Endothelial cell of umbilical vein (primary cell): ENCODE measurements at regions not wholly inside any gene's neighbourhood (a gene's known extent, or its start where the extent isn't known, plus 50 kb on each side); places are given as distances from the start of the nearest gene placed in this dataset. TPM values are rescaled to one million over a fixed set of nuclear protein-coding genes. Genes with fewer than 3 reads are reported as not detected.

Experiments used
- BruUV-seq: library from RNA; stranded (reverse); fragments of 400-500 nt; replicated peaks from 2 replicates; lab custom pipeline; 2021; lab: Mats Ljungman, UMichigan
- CTCF ChIA-PET: fragments of 300-600, 350-600 bp; sonication (Branson Sonifier 250); formaldehyde crosslinking; loops from one replicate; lab custom pipeline; 2021; ENCODE audit warnings: antibody characterized with exemption, inconsistent platforms; lab: Charles Lee
- POLR2A ChIA-PET: fragments of 300-600, 350-600 bp; sonication (Branson Sonifier 250); formaldehyde crosslinking; loops from one replicate; lab custom pipeline; 2021; ENCODE audit warnings: antibody characterized with exemption, inconsistent platforms; lab: Charles Lee
- DNase-seq: peaks from one replicate; pipeline ENCODE4 v3.0.0-alpha.2; 2011; ENCODE audit warnings: low read depth, low spot score
- FAIRE-seq: peaks from 2 replicates; lab custom pipeline; 2011; peaks lifted over from hg19 to GRCh38; lab: Jason Lieb, UNC
- H2AFZ ChIP-seq: 2 replicates; pipeline ENCODE4 v1.6.0; 2012; ENCODE audit warnings: low read depth, low read length, control low read depth, inconsistent platforms
- H3K27ac ChIP-seq: 2 replicates; pipeline ENCODE4 v1.5.1; 2011; ENCODE audit warnings: low read depth, mild to moderate bottlenecking, control low read depth, low read length, moderate library complexity; ENCODE audit not compliant: insufficient read depth
- H3K27me3 ChIP-seq, 2 experiments: 2 replicates each; pipeline versions ENCODE4 v1.6.0 to v1.6.1; 2011; ENCODE audit warnings: low read length in 2 of 2, mixed read lengths in 1 of 2; ENCODE audit not compliant: control insufficient read depth in 2 of 2, insufficient read depth in 2 of 2
- H3K36me3 ChIP-seq, 2 experiments: 2 replicates in 1 of 2; 3 replicates in 1 of 2; pipeline ENCODE4 v1.5.1; 2011; ENCODE audit warnings: low read length in 2 of 2, mild to moderate bottlenecking in 1 of 2, moderate library complexity in 1 of 2; ENCODE audit not compliant: control insufficient read depth in 2 of 2, insufficient read depth in 2 of 2; ENCODE audit errors: extremely low read depth in 1 of 2
- H3K4me1 ChIP-seq: 3 replicates; pipeline ENCODE4 v1.5.1; 2011; ENCODE audit warnings: mild to moderate bottlenecking, low read length; ENCODE audit not compliant: control insufficient read depth, insufficient read depth; ENCODE audit errors: extremely low read depth
- H3K4me2 ChIP-seq: 2 replicates; pipeline ENCODE4 v1.6.1; 2011; ENCODE audit warnings: low read length, control low read depth, mixed read lengths; ENCODE audit not compliant: insufficient read depth
- H3K4me3 ChIP-seq, 3 experiments: fragments of 200-600 bp in 1 of 3; sonication (generic), shearing (Covaris generic) in 1 of 3; replicated peaks in 1 of 3; 2 replicates each; pipeline ENCODE4 v1.5.1; 2011 to 2016; ENCODE audit warnings: control low read depth in 3 of 3, low read length in 3 of 3, mild to moderate bottlenecking in 2 of 3, inconsistent platforms in 1 of 3, low read depth in 1 of 3, moderate library complexity in 1 of 3; ENCODE audit not compliant: insufficient read depth in 1 of 3
- H3K79me2 ChIP-seq: 2 replicates; pipeline ENCODE4 v1.6.0; 2012; ENCODE audit warnings: low read length, inconsistent platforms; ENCODE audit not compliant: control insufficient read depth, insufficient read depth
- H3K9ac ChIP-seq: replicated peaks from 2 replicates; pipeline ENCODE3; 2011; ENCODE audit warnings: low read length, control low read depth; ENCODE audit not compliant: insufficient read depth; ENCODE audit errors: extremely low read depth
- H3K9me1 ChIP-seq: replicated peaks from 3 replicates; pipeline ENCODE4 v1.6.0; 2011; ENCODE audit warnings: mild to moderate bottlenecking, low read length; ENCODE audit not compliant: control insufficient read depth, insufficient read depth; ENCODE audit errors: extremely low read depth
- H3K9me3 ChIP-seq: replicated peaks from 2 replicates; pipeline ENCODE4 v1.5.1; 2012; ENCODE audit warnings: low read length, inconsistent platforms; ENCODE audit not compliant: control insufficient read depth, insufficient read depth
- H4K20me1 ChIP-seq: replicated peaks from 2 replicates; pipeline ENCODE3; 2011; ENCODE audit warnings: mild to moderate bottlenecking, low read length; ENCODE audit not compliant: control insufficient read depth, insufficient read depth; ENCODE audit errors: extremely low read depth
- FOS ChIP-seq: IDR thresholded peaks from 2 replicates; pipeline ENCODE4 v1.6.1; 2011; ENCODE audit warnings: mild to moderate bottlenecking, low read length, moderate library complexity, borderline replicate concordance; ENCODE audit not compliant: insufficient read depth
- JUN ChIP-seq: IDR thresholded peaks from 2 replicates; pipeline ENCODE4 v1.6.1; 2011; ENCODE audit warnings: borderline replicate concordance, low read depth; ENCODE audit not compliant: insufficient read length, insufficient read depth
- MYC ChIP-seq: IDR thresholded peaks from one replicate; pipeline ENCODE4 v1.6.1; 2011; ENCODE audit warnings: mild to moderate bottlenecking, low read depth, low read length
- POLR2AphosphoS5 ChIP-seq: IDR thresholded peaks from 2 replicates; pipeline ENCODE4 v1.6.1; 2012; ENCODE audit warnings: low read depth, mild to moderate bottlenecking, control low read depth, low read length, moderate library complexity; ENCODE audit not compliant: insufficient read depth
- dilution Hi-C: fragments of 300-500 bp; cut with MboI; formaldehyde crosslinking; loops from one replicate; pipeline ENCODE4 v1.15.0; 2019; ENCODE audit warnings: low sequenced_read_pairs; ENCODE audit not compliant: extremely low pct_ligation_motif_present
- intact Hi-C: fragments of 100-400 bp; cut with micrococcal nuclease; formaldehyde crosslinking; loops from one replicate; pipeline ENCODE4 v1.10.0; 2022
- small RNA-seq: library from RNA; depleted of rRNA; stranded (forward); fragments of <200 nt; gene quantifications from one replicate; pipeline ENCODE3, GENCODE V24; 2012; ENCODE audit warnings: low replicate concordance, low read depth; ENCODE audit not compliant: insufficient read depth, insufficient read length
- TF ChIP-seq, protein P1 (sequence below): IDR thresholded peaks from 2 replicates; pipeline ENCODE4 v1.6.1; 2011; ENCODE audit not compliant: insufficient read depth, insufficient read length

DNA sequence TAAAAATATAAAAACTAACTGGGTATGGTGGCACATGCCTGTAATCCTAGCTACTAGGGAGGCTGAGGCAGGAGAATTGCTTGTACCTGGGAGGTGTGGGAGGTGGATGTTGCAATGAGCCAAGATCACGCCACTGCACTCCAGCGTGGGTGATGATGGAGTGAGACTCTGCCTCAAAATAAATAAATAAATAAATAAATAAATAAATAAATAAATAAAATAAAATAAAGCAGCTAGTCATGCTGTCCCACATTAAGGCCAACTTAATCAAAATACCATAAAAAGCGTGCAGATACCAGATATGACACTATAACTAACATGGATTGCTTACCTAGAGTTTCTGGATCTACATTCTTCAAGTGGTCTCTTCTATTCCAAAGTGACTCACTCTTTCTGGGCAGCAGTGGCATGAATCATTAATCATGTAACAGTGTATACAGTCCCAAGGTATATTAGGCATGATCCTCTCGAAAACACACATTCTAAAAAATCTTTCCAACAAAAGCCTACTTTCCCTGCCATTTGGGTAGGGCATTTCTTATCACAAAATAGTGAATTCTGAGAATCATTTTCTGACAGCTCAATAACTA lies 187.1 kb downstream of the ELAVL2 start:
- Histone ChIP-seq H4K20me1 (no peaks in the 10 kb centered on the region), H3K4me1 (no peaks in the 10 kb centered on the region), H3K27ac (no peak overlapping the region), H3K9me1 (no peaks in the 10 kb centered on the region), H2AFZ (no peak overlapping the region), H3K4me3 (no peak overlapping the region), H3K4me2 (no peak overlapping the region), H3K27me3 (no peaks in the 10 kb centered on the region), H3K9ac (no peak overlapping the region), H3K36me3 (no peaks in the 10 kb centered on the region), H3K9me3 (no peaks in the 10 kb centered on the region), H3K79me2 (no peaks in the 10 kb centered on the region)
- intact Hi-C loops: no loop called here
- ChIA-PET POLR2A (no interaction called here), CTCF (no interaction called here)
- FAIRE-seq (no peak), DNase-seq (no peak)
- dilution Hi-C loops: no loop called here
- no TSS peak for BruUV-seq
- TF ChIP-seq MYC (no peak), POLR2AphosphoS5 (no peak), FOS (peak; percentile 15), JUN (no peak)
- TF ChIP-seq, protein P1, sequence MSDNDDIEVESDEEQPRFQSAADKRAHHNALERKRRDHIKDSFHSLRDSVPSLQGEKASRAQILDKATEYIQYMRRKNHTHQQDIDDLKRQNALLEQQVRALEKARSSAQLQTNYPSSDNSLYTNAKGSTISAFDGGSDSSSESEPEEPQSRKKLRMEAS: no peak

Small RNA genes lying in the stretch of these regions (small RNA-seq; reads per million reads assigned to genes)
- gene SUMO2P2: not detected
